WTC11 (cell line): ENCODE measurements at regions not wholly inside any gene's neighbourhood (a gene's known extent, or its start where the extent isn't known, plus 50 kb on each side); places are given as distances from the start of the nearest gene placed in this dataset.

ENCODE experiments used
- ATAC-seq: fragments of 200-7000 bp; cut with Tn5 transposase; 2 replicates; pipeline ENCODE4 v1.10.0; 2021; ENCODE audit warnings: mild to moderate bottlenecking, moderate library complexity
- CTCF ChIA-PET: fragments of 300-600 bp; sonication (Branson Sonifier 250); formaldehyde crosslinking; loops from one replicate; lab custom pipeline; 2021; ENCODE audit warnings: antibody characterized with exemption; lab: Charles Lee
- POLR2A ChIA-PET: fragments of 350-600 bp; sonication (Branson Sonifier 250); formaldehyde crosslinking; loops from one replicate; lab custom pipeline; 2021; ENCODE audit warnings: antibody characterized with exemption; lab: Charles Lee
- DNase-seq: peaks from one replicate; pipeline ENCODE4 v3.0.0; 2021; ENCODE audit warnings: low spot score
- H3K27ac Mint-ChIP-seq: 2 replicates; pipeline ENCODE4 v1.8.0; 2021; ENCODE audit warnings: mixed read lengths
- H3K27me3 Mint-ChIP-seq: 2 replicates; pipeline ENCODE4 v1.8.0; 2021; ENCODE audit warnings: low read depth, mild to moderate bottlenecking, moderate library complexity, mixed read lengths
- H3K36me3 Mint-ChIP-seq: 2 replicates; pipeline ENCODE4 v1.8.0; 2021; ENCODE audit warnings: mixed read lengths
- H3K4me1 Mint-ChIP-seq: 2 replicates; pipeline ENCODE4 v1.8.0; 2022; ENCODE audit warnings: mixed read lengths
- H3K4me3 Mint-ChIP-seq: 2 replicates; pipeline ENCODE4 v1.8.0; 2021; ENCODE audit warnings: mild to moderate bottlenecking, moderate library complexity, mixed read lengths
- H3K9me3 Mint-ChIP-seq: 2 replicates; pipeline ENCODE4 v1.8.0; 2021; ENCODE audit warnings: mixed read lengths
- HMGA2 ChIP-seq: fragments of 250-450 bp; sonication (Bioruptor Pico); IDR thresholded peaks from 2 replicates; pipeline ENCODE4 v1.4.0; 2021; ENCODE audit warnings: mild to moderate bottlenecking, moderate library complexity
- NFATC4 ChIP-seq: fragments of 250-450 bp; sonication (Bioruptor Pico); IDR thresholded peaks from 2 replicates; pipeline ENCODE4 v1.9.0; 2021; ENCODE audit warnings: mild to moderate bottlenecking
- TCF7 ChIP-seq: sonication (generic); formaldehyde crosslinking; IDR thresholded peaks from 2 replicates; pipeline ENCODE4 v1.8.0; 2022; ENCODE audit warnings: mild to moderate bottlenecking, low read depth, missing genetic modification reagents, moderate library complexity
- ZBTB21 ChIP-seq: sonication (generic); formaldehyde crosslinking; IDR thresholded peaks from 2 replicates; pipeline ENCODE4 v1.8.1; 2023; ENCODE audit warnings: mild to moderate bottlenecking, missing genetic modification reagents, borderline replicate concordance
- ZNF138 ChIP-seq: sonication (generic); formaldehyde crosslinking; conservative IDR thresholded peaks from 2 replicates; pipeline ENCODE4 v1.8.1; 2022; ENCODE audit warnings: mild to moderate bottlenecking, moderate library complexity, missing genetic modification reagents
- ZNF263 ChIP-seq: sonication (generic); formaldehyde crosslinking; IDR thresholded peaks from 2 replicates; pipeline ENCODE4 v1.8.1; 2022; ENCODE audit warnings: low read depth, mild to moderate bottlenecking, moderate library complexity, missing genetic modification reagents
- ZNF416 ChIP-seq: fragments of 250-450 bp; sonication (Bioruptor Pico); IDR thresholded peaks from 2 replicates; pipeline ENCODE4 v1.9.0; 2021; ENCODE audit warnings: mild to moderate bottlenecking, inconsistent platforms
- TF ChIP-seq, protein P1 (sequence below): sonication (generic); formaldehyde crosslinking; IDR thresholded peaks from 2 replicates; pipeline ENCODE4 v1.8.0; 2022; ENCODE audit warnings: missing genetic modification reagents
- TF ChIP-seq, protein P2 (sequence below): fragments of 200-600 bp; IDR thresholded peaks from 2 replicates; pipeline ENCODE4 v1.8.0; 2022; ENCODE audit warnings: antibody characterized with exemption
- TF ChIP-seq, protein P3 (sequence below): sonication (generic); formaldehyde crosslinking; IDR thresholded peaks from 2 replicates; pipeline ENCODE4 v1.8.1; 2023; ENCODE audit warnings: mild to moderate bottlenecking, missing genetic modification reagents, moderate library complexity
- TF ChIP-seq, protein P4 (sequence below): sonication (generic); formaldehyde crosslinking; IDR thresholded peaks from 2 replicates; pipeline ENCODE4 v1.8.1; 2023; ENCODE audit warnings: mild to moderate bottlenecking, missing genetic modification reagents
- TF ChIP-seq, protein P5 (sequence below): sonication (generic); formaldehyde crosslinking; IDR thresholded peaks from 2 replicates; pipeline ENCODE4 v1.8.0; 2022; ENCODE audit warnings: mild to moderate bottlenecking, missing genetic modification reagents
- TF ChIP-seq, protein P6 (sequence below): sonication (generic); formaldehyde crosslinking; IDR thresholded peaks from 2 replicates; pipeline ENCODE4 v1.8.0; 2023; ENCODE audit warnings: missing genetic modification reagents
- TF ChIP-seq, protein P7 (sequence below): sonication (generic); formaldehyde crosslinking; IDR thresholded peaks from 2 replicates; pipeline ENCODE4 v1.8.0; 2022; ENCODE audit warnings: mild to moderate bottlenecking, missing genetic modification reagents
- TF ChIP-seq, protein P8 (sequence below): fragments of 250-450 bp; sonication (Bioruptor Pico); IDR thresholded peaks from 2 replicates; pipeline ENCODE4 v1.9.0; 2021; ENCODE audit warnings: mild to moderate bottlenecking

DNA sequence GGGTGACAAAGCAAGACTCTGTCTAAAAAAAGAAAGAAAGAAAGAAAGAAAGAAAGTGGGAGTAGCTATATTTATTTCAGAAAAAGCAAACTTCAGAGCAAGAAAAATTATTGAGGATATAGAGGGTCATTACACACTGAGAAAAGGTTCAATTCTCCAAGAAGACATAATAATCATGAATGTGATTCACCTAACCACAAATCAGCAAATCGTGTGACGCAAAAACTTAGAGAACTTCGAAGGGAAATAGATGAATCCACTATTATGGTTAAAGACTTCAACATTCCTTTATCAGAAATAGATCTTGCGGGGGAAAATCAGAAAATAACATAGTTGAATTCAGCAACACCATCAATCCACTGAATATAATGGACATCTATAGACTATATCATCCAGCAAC is 219.3 kb upstream of the LDB2 start:
- DNase-seq, result no peak
- Mint-ChIP-seq H3K4me1 (peaks cover 5% of the 10 kb centered on the region), H3K9me3 (peaks cover 32% of the 10 kb centered on the region), H3K27me3 (no peaks in the 10 kb centered on the region), H3K4me3 (no peak overlapping the region), H3K27ac (no peak overlapping the region), H3K36me3 (peaks cover 20% of the 10 kb centered on the region)
- ChIA-PET CTCF (no interaction called here), POLR2A (no interaction called here)
- no peak for TF ChIP-seq ZBTB21 (CRISPR knock-in tag)
- TF ChIP-seq, protein P1, sequence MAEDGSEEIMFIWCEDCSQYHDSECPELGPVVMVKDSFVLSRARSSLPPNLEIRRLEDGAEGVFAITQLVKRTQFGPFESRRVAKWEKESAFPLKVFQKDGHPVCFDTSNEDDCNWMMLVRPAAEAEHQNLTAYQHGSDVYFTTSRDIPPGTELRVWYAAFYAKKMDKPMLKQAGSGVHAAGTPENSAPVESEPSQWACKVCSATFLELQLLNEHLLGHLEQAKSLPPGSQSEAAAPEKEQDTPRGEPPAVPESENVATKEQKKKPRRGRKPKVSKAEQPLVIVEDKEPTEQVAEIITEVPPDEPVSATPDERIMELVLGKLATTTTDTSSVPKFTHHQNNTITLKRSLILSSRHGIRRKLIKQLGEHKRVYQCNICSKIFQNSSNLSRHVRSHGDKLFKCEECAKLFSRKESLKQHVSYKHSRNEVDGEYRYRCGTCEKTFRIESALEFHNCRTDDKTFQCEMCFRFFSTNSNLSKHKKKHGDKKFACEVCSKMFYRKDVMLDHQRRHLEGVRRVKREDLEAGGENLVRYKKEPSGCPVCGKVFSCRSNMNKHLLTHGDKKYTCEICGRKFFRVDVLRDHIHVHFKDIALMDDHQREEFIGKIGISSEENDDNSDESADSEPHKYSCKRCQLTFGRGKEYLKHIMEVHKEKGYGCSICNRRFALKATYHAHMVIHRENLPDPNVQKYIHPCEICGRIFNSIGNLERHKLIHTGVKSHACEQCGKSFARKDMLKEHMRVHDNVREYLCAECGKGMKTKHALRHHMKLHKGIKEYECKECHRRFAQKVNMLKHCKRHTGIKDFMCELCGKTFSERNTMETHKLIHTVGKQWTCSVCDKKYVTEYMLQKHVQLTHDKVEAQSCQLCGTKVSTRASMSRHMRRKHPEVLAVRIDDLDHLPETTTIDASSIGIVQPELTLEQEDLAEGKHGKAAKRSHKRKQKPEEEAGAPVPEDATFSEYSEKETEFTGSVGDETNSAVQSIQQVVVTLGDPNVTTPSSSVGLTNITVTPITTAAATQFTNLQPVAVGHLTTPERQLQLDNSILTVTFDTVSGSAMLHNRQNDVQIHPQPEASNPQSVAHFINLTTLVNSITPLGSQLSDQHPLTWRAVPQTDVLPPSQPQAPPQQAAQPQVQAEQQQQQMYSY, result no peak
- no peak for TF ChIP-seq ZNF416 (CRISPR knock-in tag)
- TF ChIP-seq, protein P2, sequence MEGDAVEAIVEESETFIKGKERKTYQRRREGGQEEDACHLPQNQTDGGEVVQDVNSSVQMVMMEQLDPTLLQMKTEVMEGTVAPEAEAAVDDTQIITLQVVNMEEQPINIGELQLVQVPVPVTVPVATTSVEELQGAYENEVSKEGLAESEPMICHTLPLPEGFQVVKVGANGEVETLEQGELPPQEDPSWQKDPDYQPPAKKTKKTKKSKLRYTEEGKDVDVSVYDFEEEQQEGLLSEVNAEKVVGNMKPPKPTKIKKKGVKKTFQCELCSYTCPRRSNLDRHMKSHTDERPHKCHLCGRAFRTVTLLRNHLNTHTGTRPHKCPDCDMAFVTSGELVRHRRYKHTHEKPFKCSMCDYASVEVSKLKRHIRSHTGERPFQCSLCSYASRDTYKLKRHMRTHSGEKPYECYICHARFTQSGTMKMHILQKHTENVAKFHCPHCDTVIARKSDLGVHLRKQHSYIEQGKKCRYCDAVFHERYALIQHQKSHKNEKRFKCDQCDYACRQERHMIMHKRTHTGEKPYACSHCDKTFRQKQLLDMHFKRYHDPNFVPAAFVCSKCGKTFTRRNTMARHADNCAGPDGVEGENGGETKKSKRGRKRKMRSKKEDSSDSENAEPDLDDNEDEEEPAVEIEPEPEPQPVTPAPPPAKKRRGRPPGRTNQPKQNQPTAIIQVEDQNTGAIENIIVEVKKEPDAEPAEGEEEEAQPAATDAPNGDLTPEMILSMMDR, result no peak
- TF ChIP-seq NFATC4 (CRISPR knock-in tag), result no peak
- TF ChIP-seq, protein P3, sequence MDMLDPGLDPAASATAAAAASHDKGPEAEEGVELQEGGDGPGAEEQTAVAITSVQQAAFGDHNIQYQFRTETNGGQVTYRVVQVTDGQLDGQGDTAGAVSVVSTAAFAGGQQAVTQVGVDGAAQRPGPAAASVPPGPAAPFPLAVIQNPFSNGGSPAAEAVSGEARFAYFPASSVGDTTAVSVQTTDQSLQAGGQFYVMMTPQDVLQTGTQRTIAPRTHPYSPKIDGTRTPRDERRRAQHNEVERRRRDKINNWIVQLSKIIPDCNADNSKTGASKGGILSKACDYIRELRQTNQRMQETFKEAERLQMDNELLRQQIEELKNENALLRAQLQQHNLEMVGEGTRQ (CRISPR knock-in tag), result no peak
- TF ChIP-seq, protein P4, sequence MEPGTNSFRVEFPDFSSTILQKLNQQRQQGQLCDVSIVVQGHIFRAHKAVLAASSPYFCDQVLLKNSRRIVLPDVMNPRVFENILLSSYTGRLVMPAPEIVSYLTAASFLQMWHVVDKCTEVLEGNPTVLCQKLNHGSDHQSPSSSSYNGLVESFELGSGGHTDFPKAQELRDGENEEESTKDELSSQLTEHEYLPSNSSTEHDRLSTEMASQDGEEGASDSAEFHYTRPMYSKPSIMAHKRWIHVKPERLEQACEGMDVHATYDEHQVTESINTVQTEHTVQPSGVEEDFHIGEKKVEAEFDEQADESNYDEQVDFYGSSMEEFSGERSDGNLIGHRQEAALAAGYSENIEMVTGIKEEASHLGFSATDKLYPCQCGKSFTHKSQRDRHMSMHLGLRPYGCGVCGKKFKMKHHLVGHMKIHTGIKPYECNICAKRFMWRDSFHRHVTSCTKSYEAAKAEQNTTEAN (CRISPR knock-in tag), result no peak
- TF ChIP-seq, protein P5, sequence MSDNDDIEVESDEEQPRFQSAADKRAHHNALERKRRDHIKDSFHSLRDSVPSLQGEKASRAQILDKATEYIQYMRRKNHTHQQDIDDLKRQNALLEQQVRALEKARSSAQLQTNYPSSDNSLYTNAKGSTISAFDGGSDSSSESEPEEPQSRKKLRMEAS (CRISPR knock-in tag), result no peak
- TF ChIP-seq, protein P6, sequence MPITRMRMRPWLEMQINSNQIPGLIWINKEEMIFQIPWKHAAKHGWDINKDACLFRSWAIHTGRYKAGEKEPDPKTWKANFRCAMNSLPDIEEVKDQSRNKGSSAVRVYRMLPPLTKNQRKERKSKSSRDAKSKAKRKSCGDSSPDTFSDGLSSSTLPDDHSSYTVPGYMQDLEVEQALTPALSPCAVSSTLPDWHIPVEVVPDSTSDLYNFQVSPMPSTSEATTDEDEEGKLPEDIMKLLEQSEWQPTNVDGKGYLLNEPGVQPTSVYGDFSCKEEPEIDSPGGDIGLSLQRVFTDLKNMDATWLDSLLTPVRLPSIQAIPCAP, result no peak
- TF ChIP-seq ZNF138 (CRISPR knock-in tag), result no peak
- TF ChIP-seq, protein P7, sequence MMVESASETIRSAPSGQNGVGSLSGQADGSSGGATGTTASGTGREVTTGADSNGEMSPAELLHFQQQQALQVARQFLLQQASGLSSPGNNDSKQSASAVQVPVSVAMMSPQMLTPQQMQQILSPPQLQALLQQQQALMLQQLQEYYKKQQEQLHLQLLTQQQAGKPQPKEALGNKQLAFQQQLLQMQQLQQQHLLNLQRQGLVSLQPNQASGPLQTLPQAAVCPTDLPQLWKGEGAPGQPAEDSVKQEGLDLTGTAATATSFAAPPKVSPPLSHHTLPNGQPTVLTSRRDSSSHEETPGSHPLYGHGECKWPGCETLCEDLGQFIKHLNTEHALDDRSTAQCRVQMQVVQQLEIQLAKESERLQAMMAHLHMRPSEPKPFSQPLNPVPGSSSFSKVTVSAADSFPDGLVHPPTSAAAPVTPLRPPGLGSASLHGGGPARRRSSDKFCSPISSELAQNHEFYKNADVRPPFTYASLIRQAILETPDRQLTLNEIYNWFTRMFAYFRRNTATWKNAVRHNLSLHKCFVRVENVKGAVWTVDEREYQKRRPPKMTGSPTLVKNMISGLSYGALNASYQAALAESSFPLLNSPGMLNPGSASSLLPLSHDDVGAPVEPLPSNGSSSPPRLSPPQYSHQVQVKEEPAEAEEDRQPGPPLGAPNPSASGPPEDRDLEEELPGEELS (CRISPR knock-in tag), result no peak
- TF ChIP-seq TCF7 (CRISPR knock-in tag), result no peak
- TF ChIP-seq, protein P8, sequence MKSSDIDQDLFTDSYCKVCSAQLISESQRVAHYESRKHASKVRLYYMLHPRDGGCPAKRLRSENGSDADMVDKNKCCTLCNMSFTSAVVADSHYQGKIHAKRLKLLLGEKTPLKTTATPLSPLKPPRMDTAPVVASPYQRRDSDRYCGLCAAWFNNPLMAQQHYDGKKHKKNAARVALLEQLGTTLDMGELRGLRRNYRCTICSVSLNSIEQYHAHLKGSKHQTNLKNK, result no peak
- TF ChIP-seq HMGA2, result no peak
- TF ChIP-seq ZNF263 (CRISPR knock-in tag), result no peak
- no peak for ATAC-seq
